NCI-H748 treated with DMSO at 0.1 percent for 48 hours (cell line): ENCODE measurements at regions not wholly inside any gene's neighbourhood (a gene's known extent, or its start where the extent isn't known, plus 50 kb on each side); places are given as distances from the start of the nearest gene placed in this dataset.

Experiments
- DNase-seq: peaks from one replicate; lab custom pipeline; 2025; lab: John Stamatoyannopoulos, UW

GRCh38 chr6:139801571-139802321 is 427.3 kb upstream of the CITED2 start:
- DNase-seq: no peak

GRCh38 chr6:139800837-139801236 is 426.4 kb upstream of the CITED2 start:
- DNase-seq: no peak

DNA sequence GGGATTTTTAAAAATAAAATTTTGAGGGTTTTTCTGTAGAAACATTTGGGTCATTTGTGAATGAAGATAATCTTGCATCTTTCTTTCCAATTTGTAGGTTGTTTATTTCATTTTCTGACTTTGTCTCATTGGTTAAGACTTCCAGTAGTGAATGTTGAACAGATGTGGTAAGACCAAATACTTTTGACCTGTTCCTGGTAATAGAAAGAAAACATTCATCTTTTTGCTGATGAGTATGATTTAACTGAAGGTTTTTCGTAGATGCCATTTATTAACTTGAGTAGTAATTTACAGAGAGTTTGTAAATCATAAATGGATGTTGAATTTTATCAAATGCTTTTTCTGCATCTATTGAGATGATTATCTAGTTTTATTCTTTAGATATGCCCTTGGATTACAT is 416.1 kb upstream of the CITED2 start:
- DNase-seq: no peak

DNA sequence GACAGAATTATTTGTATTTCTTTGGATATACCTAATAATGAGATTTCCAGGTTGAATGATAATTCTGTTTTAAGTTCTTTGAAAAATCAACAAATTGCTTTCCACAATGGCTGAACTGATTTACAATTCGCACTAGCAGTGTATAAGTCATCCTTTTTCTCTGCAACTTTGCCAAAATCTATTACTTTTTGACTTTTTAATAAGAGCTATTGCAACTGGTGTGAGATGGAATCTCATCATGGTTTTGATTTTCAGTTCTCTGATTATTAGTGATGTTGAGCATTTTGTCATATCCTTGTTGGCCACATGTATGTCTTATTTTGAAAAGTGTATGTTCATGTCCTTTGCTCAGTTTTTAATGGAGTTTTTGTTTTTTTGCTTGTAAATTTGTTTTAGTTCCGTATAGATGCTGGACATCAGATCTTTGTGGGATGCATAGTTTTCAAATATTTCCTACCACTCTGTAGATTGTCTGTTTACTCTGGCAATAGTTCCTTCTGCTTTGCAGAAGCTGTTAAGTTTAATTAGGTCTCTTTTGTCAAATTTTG is 409.8 kb upstream of the CITED2 start:
- no peak for DNase-seq

- DNase-seq: no peak
These were observed 405.7 kb upstream of the CITED2 start for GRCh38 chr6:139779988-139780774.

- peak; percentile 79 for DNase-seq
These were observed 404.2 kb upstream of the CITED2 start for GRCh38 chr6:139778688-139779087.

DNA sequence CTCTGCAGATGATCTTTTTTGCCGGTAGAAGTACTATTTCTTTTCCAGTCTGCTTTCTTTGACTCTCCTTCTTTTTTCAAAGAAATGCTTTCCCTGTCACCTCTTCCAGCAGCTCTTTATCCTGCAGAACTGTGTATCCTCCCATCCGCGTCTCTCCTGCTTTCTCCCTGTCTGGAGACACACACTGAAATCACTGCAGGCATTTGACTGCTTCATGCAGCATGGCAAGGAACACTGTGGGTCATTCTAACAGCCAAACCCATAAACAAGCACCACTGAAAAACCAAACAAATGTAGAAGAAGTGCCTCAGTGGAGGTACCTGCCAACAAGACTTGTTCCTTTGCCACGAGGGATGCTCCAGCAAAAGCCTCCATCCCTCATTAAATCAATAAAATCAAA is 403.7 kb upstream of the CITED2 start:
- no peak for DNase-seq

DNA sequence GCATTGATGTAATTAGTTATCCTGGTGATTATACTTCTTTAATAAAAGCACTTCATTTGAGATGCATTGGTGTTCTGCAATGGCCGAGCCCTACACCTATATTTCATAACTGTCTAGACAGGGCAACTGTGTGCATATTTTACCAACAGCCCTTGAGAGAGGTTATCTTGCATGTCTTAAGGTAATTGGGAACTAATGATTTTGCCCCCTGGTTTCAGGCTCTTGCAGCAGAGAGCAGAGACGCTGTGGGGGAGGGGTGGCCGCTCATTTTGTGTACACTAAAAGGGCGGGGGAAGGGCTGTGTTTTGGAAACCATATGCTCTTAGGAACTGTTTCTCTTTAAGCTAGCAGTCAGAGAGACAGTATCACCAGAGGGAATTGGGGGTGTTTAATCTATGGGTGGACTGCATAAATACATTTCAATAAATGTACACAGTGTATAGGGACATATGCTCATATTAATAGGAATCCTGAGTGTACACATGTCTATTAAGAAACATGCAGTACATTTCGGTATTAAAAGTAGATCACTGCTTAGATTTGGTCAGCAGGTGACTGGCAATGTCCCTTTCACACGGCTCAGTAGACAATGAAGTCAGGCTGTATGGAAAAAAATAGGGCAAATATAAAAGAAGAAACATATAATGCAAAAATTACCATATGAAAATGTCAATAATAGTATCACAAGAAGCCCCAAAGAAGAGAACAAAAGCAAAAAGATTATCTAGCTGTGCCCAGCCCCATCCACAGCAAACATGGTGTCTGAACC is 402.9 kb upstream of the CITED2 start:
- DNase-seq: peak; percentile 69

- no peak for DNase-seq
These were observed 401.6 kb upstream of the CITED2 start for GRCh38 chr6:139776041-139776440.

GRCh38 chr6:139768196-139768595 is 393.7 kb upstream of the CITED2 start:
- DNase-seq: no peak

- no peak for DNase-seq
These were observed 392.3 kb upstream of the CITED2 start for GRCh38 chr6:139766796-139767195.

DNA sequence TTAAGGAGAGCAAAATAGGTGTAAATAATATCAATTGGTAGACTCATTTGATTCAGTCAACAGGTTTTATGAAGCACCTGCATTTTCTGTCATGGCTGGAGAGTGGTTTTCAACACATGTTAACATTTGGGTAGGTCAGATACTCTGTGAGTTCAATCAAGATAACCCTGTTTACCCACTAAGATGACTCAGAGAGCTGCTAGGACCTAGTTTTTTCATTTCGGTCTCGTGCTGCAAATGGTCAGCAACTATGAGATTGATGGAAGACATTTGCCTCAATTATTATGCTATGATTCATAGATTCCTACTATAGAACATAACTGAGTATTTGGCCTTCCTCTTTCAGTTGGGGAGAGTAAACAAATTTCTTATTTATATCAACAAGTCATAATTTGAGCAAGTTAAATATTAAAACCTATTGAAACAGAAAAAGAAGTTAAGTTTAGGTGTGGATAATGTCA is 391.4 kb upstream of the CITED2 start:
- DNase-seq: no peak

- no peak for DNase-seq
These were observed 390.1 kb upstream of the CITED2 start for GRCh38 chr6:139764498-139764986.

- DNase-seq: no peak
These were observed 389.2 kb upstream of the CITED2 start for GRCh38 chr6:139763468-139764210.

- no peak for DNase-seq
These were observed 388.2 kb upstream of the CITED2 start for GRCh38 chr6:139762587-139763031.

GRCh38 chr6:139760128-139760527 is 385.7 kb upstream of the CITED2 start:
- no peak for DNase-seq

- no peak for DNase-seq
These were observed 384.6 kb upstream of the CITED2 start for GRCh38 chr6:139759086-139759485.

- no peak for DNase-seq
These were observed 383.8 kb upstream of the CITED2 start for GRCh38 chr6:139758209-139758611.

GRCh38 chr6:139757784-139758183 is 383.3 kb upstream of the CITED2 start:
- no peak for DNase-seq

- no peak for DNase-seq
These were observed 381.9 kb upstream of the CITED2 start for GRCh38 chr6:139756381-139756780.
